MG63 (cell line): ENCODE measurements at regions not wholly inside any gene's neighbourhood (a gene's known extent, or its start where the extent isn't known, plus 50 kb on each side); places are given as distances from the start of the nearest gene placed in this dataset.

Source experiments
- DNase-seq: peaks from one replicate; pipeline ENCODE4 v3.0.0-alpha.2; 2020
- H3K27me3 ChIP-seq: fragments of 250-450 bp; sonication (Bioruptor Pico); 2 replicates; pipeline ENCODE4 v1.5.1; 2020; ENCODE audit warnings: mild to moderate bottlenecking, moderate library complexity
- H3K36me3 ChIP-seq: fragments of 250-450 bp; sonication (Bioruptor Pico); 2 replicates; pipeline ENCODE4 v1.5.1; 2020; ENCODE audit warnings: mild to moderate bottlenecking, moderate library complexity
- H3K4me3 ChIP-seq: fragments of 250-450 bp; sonication (Bioruptor Pico); 2 replicates; pipeline ENCODE4 v1.5.1; 2020; ENCODE audit warnings: mild to moderate bottlenecking, moderate library complexity
- H3K9me3 ChIP-seq: fragments of 250-450 bp; sonication (Bioruptor Pico); 2 replicates; pipeline ENCODE4 v1.5.1; 2020; ENCODE audit warnings: mild to moderate bottlenecking, moderate library complexity

DNA sequence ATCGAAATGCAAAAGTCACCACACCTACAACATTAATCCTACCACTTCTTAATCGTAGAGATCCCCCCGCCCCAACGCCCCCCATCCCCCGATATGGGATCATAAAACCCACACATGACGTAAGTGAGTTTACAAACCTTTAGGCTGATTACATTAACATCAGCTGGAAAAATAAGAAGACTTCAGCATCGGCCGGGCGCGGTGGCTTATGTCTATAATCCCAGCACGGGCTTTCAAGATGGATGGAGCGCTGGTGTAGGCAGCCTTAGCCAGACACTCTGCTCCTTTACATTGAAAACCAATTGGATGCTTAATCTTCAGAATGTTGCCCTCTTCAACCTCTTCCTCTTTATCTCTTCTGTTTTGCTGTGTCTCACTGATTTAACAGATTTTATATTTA lies 1376.0 kb downstream of the MAT2B start:
- H3K36me3 ChIP-seq, result no peaks in the 10 kb centered on the region

DNA sequence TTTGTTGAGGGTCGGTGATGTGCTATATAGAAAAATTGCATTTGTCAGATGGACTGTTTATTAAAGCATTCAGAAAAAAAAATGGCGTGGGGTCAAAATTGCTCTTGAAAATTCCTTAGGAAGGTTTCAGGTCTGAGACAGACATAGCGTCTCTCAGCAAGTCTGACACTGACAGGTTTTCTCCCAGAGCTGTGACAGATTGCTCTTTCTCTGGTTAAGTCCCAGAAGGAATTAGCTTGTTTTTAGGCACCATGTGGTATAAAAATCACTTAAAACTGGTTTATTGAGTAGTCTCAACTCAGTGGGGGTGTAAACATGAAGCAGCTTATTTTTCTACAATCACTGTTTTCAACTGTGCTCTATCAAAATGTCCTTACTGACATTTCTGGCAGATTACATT lies 1379.8 kb downstream of the MAT2B start:
- no peaks in the 10 kb centered on the region for H3K27me3 ChIP-seq
- no peaks in the 10 kb centered on the region for H3K9me3 ChIP-seq
- no peak for DNase-seq
- no peaks in the 10 kb centered on the region for H3K36me3 ChIP-seq
- H3K4me3 ChIP-seq, result no peak overlapping the region

More for the DNA sequence above, 1376.0 kb downstream of the MAT2B start:
- Histone ChIP-seq H3K4me3 (no peak overlapping the region), H3K27me3 (no peaks in the 10 kb centered on the region), H3K9me3 (0 out of 2 replicates have a peak, but pooled peaks cover under 1% of the 10 kb centered on the region)
- no peak for DNase-seq

GRCh38 chr5:164893071-164893470 lies 1387.7 kb downstream of the MAT2B start:
- no peaks in the 10 kb centered on the region for H3K36me3 ChIP-seq

GRCh38 chr5:164898705-164899104 lies 1393.3 kb downstream of the MAT2B start:
- Histone ChIP-seq H3K4me3 (no peak overlapping the region), H3K36me3 (no peaks in the 10 kb centered on the region), H3K9me3 (no peaks in the 10 kb centered on the region), H3K27me3 (no peaks in the 10 kb centered on the region)
- no peak for DNase-seq

More at GRCh38 chr5:164893071-164893470, 1387.7 kb downstream of the MAT2B start:
- DNase-seq, result no peak
- H3K4me3 ChIP-seq, result no peak overlapping the region
- H3K27me3 ChIP-seq, result no peaks in the 10 kb centered on the region
- H3K9me3 ChIP-seq, result peaks cover 6% of the 10 kb centered on the region

GRCh38 chr5:164909673-164910072 lies 1404.3 kb downstream of the MAT2B start:
- no peaks in the 10 kb centered on the region for H3K36me3 ChIP-seq
- no peaks in the 10 kb centered on the region for H3K27me3 ChIP-seq
- H3K4me3 ChIP-seq, result no peak overlapping the region
- no peaks in the 10 kb centered on the region for H3K9me3 ChIP-seq
- DNase-seq, result no peak

- no peaks in the 10 kb centered on the region for H3K36me3 ChIP-seq
Observed at GRCh38 chr5:164921722-164922121, 1416.3 kb downstream of the MAT2B start.

GRCh38 chr5:164934039-164934438 lies 1428.6 kb downstream of the MAT2B start:
- peaks cover 7% of the 10 kb centered on the region for H3K9me3 ChIP-seq
- DNase-seq, result no peak

More at GRCh38 chr5:164921722-164922121, 1416.3 kb downstream of the MAT2B start:
- Histone ChIP-seq H3K9me3 (peaks cover 21% of the 10 kb centered on the region), H3K4me3 (no peak overlapping the region), H3K27me3 (no peaks in the 10 kb centered on the region)
- DNase-seq, result no peak

GRCh38 chr5:164934561-164934960 lies 1429.1 kb downstream of the MAT2B start:
- Histone ChIP-seq H3K27me3 (no peaks in the 10 kb centered on the region), H3K36me3 (no peaks in the 10 kb centered on the region)
- no peak for DNase-seq

More at GRCh38 chr5:164934039-164934438, 1428.6 kb downstream of the MAT2B start:
- no peaks in the 10 kb centered on the region for H3K36me3 ChIP-seq
- H3K27me3 ChIP-seq, result no peaks in the 10 kb centered on the region
- H3K4me3 ChIP-seq, result no peak overlapping the region

DNA sequence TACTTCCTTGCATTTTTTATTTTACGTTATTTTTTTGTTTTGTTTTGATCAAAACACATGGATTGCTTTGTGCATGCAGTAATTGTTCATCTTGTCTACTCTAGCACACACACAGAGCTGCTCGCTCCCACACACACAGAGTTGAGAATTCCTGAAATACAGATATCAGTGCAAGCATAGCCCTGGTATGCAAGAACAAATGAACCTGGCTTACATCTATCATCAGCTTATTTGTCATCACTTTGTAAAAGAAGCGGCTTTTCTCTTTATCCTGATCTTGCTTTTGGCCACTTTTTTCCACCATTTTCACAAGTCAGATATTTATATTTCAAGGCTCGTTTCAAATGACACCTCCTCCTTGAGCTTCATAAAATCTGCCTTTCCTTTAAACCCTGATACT lies 1435.7 kb downstream of the MAT2B start:
- H3K9me3 ChIP-seq, result no peaks in the 10 kb centered on the region
- DNase-seq, result no peak
- H3K36me3 ChIP-seq, result no peaks in the 10 kb centered on the region
- no peak overlapping the region for H3K4me3 ChIP-seq
- H3K27me3 ChIP-seq, result no peaks in the 10 kb centered on the region

More at GRCh38 chr5:164934561-164934960, 1429.1 kb downstream of the MAT2B start:
- peaks cover 2% of the 10 kb centered on the region; the same call in 1 of the 2 replicates for H3K9me3 ChIP-seq
- H3K4me3 ChIP-seq, result no peak overlapping the region

DNA sequence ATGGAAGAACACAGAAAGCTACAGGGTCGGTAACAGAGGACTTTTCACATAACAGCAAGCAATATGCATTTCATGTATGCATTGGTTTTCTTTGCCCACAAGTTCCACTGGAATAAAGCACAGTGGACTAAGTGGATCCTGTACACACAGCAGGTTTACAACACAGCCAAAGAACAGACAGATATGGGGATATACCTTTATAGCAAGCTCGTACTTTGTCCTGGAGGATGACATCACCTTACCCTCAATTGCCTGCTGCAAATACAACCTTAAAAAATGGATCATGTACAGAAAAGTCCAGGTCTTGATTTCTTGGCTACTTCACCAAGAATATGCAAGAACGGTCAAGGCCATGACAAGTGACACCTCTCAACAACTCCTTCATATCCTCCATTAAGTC lies 1445.5 kb downstream of the MAT2B start:
- no peaks in the 10 kb centered on the region for H3K9me3 ChIP-seq

DNA sequence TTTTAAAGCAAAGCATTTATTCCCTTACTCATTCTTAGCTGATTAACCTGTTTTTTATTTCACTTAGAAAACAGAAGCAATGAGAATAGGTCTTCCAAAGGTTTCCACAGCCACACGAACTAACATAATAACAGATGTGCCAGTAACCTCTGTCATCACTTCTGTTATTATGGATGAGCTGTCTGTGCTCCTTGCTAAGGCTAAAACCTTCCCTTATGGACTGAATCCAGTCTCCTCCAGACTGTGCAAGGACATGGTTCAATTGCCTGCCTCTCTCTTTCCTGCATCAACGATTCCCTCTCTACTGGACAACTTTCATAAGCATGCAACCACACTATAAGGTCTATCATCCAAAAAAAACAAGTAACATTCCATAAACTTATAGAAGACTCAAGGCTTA lies 1446.2 kb downstream of the MAT2B start:
- H3K36me3 ChIP-seq, result no peaks in the 10 kb centered on the region; the same call in 1 of the 2 replicates

More for the DNA sequence above, 1445.5 kb downstream of the MAT2B start:
- H3K4me3 ChIP-seq, result no peak overlapping the region
- H3K36me3 ChIP-seq, result no peaks in the 10 kb centered on the region; the same call in 1 of the 2 replicates
- DNase-seq, result no peak
- H3K27me3 ChIP-seq, result no peaks in the 10 kb centered on the region

GRCh38 chr5:164958688-164959087 lies 1453.3 kb downstream of the MAT2B start:
- Histone ChIP-seq H3K36me3 (no peaks in the 10 kb centered on the region; the same call in 1 of the 2 replicates), H3K27me3 (no peaks in the 10 kb centered on the region), H3K4me3 (no peak overlapping the region), H3K9me3 (no peaks in the 10 kb centered on the region)
- DNase-seq, result no peak

More for the DNA sequence above, 1446.2 kb downstream of the MAT2B start:
- no peaks in the 10 kb centered on the region for H3K27me3 ChIP-seq
- no peak overlapping the region for H3K4me3 ChIP-seq
- H3K9me3 ChIP-seq, result no peaks in the 10 kb centered on the region
- DNase-seq, result no peak

- Histone ChIP-seq H3K9me3 (no peaks in the 10 kb centered on the region), H3K27me3 (no peaks in the 10 kb centered on the region), H3K36me3 (no peaks in the 10 kb centered on the region), H3K4me3 (no peak overlapping the region)
- no peak for DNase-seq
Observed at GRCh38 chr5:164959761-164960160, 1454.3 kb downstream of the MAT2B start.

- no peaks in the 10 kb centered on the region for H3K36me3 ChIP-seq
- no peak for DNase-seq
- no peak overlapping the region for H3K4me3 ChIP-seq
- H3K27me3 ChIP-seq, result no peaks in the 10 kb centered on the region
- H3K9me3 ChIP-seq, result no peaks in the 10 kb centered on the region
Observed at GRCh38 chr5:164962329-164962961, 1457.0 kb downstream of the MAT2B start.

DNA sequence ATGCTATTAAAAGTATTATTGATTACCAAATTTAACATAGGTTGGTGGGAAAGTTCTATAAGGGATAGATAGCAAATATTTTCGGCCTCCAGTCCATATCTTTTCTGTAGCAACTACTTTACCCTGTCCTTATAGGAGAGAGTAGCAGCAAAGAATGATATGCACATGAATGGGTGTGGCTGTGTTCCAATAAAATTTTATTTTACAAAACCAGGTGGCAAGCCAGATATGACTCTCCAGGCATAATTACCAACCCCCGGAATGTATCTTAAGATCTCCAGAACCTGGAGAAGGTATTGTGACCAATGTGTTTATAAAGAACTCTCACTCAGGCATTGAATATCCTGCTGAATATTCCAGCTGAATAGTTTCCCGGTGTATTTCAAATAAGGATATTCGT lies 1461.2 kb downstream of the MAT2B start:
- H3K36me3 ChIP-seq, result no peaks in the 10 kb centered on the region
- no peaks in the 10 kb centered on the region for H3K27me3 ChIP-seq
- no peaks in the 10 kb centered on the region for H3K9me3 ChIP-seq
- H3K4me3 ChIP-seq, result no peak overlapping the region
- no peak for DNase-seq

DNA sequence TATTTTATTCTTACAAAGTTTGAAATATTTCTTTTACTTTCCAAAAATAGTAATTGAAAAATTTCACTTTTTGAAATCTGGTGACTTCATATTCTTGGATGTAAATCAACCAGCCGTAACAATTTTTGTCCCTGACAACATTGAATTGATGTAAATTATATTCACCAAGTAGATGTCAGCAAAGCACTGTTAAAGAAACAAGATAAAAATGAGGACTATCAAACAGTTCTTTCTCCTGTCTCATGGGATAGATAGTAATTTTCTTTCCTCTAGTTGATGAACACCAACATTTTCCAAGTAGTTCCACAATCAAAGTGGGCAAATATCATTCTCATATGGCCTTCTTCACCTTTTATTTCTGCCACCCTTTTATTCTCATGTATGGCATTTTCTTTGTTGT lies 1461.9 kb downstream of the MAT2B start:
- H3K9me3 ChIP-seq, result no peaks in the 10 kb centered on the region
- no peaks in the 10 kb centered on the region for H3K27me3 ChIP-seq
- H3K4me3 ChIP-seq, result no peak overlapping the region
- no peak for DNase-seq
- no peaks in the 10 kb centered on the region for H3K36me3 ChIP-seq

DNA sequence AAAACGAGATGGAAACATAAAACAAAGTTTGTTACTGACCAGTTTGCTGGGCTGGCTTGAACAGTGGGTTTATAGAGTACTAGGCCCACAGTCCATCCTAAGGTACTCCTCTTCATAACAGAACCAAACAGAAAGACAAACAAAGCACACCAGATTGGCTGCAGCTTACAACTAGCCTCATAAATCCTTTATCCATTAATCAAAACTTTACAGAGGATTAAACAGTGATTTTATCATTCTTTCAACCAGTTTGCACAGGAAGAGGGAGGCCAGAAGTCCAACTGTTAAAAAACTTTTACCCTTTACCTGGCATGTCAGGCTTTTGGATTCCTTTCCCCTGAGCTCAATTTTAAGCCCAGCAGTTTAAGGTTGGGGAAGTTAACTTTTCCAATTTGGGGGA lies 1467.6 kb downstream of the MAT2B start:
- peaks cover 15% of the 10 kb centered on the region for H3K9me3 ChIP-seq
- no peak overlapping the region for H3K4me3 ChIP-seq
- DNase-seq, result no peak
- H3K27me3 ChIP-seq, result no peaks in the 10 kb centered on the region
- no peaks in the 10 kb centered on the region; the same call in none of the 2 replicates for H3K36me3 ChIP-seq

DNA sequence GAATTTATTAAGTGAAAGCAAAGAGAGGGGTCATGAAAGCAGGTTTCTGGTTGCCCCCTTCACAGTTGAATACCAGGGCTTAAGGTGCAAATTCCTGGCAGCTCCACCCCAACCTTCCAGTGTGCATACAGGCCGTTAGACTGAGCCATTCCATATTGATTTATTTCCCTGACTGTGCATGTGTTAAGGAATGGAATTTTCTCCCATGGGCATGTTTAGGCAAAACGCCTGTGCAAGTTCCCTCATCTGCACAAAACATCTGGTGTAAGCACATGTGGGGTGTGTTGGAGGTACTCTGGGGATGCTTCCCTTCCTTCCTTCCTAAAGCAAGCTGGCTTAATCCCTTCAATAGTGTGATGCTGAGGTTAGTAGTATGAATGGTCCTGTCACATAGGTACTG lies 1470.6 kb downstream of the MAT2B start:
- H3K27me3 ChIP-seq, result no peaks in the 10 kb centered on the region
- no peaks in the 10 kb centered on the region; the same call in none of the 2 replicates for H3K36me3 ChIP-seq
- no peak for DNase-seq
- peaks cover 15% of the 10 kb centered on the region for H3K9me3 ChIP-seq
- H3K4me3 ChIP-seq, result no peak overlapping the region
